CD4-positive, alpha-beta T cell (primary cell): ENCODE measurements at regions not wholly inside any gene's neighbourhood (a gene's known extent, or its start where the extent isn't known, plus 50 kb on each side); places are given as distances from the start of the nearest gene placed in this dataset.

Source experiments
- ATAC-seq: fragments of 200-7000 bp; cut with Tn5 transposase; one replicate; pipeline ENCODE4 v1.10.0; 2022; ENCODE audit warnings: mild to moderate bottlenecking; ENCODE audit not compliant: poor library complexity
- CTCF ChIA-PET: fragments of 350-600 bp; sonication (Branson Sonifier 250); formaldehyde crosslinking; loops from one replicate; lab custom pipeline; 2021; ENCODE audit warnings: antibody characterized with exemption, inconsistent platforms; lab: Charles Lee
- POLR2A ChIA-PET: fragments of 350-600 bp; sonication (Branson Sonifier 250); formaldehyde crosslinking; loops from one replicate; lab custom pipeline; 2021; ENCODE audit warnings: antibody characterized with exemption, inconsistent platforms; lab: Charles Lee
- DNase-seq, 14 experiments: peaks; one replicate each; pipeline ENCODE4 v3.0.0-alpha.2; 2013 to 2020; ENCODE audit warnings: mixed read lengths in 2 of 14
- H3K27ac ChIP-seq, 2 donors: one replicate each; pipeline versions ENCODE4 v1.5.1 to v1.7.0; 2013; ENCODE audit warnings: low read length in 2 of 2, low read depth in 1 of 2, mild to moderate bottlenecking in 1 of 2
- H3K27me3 ChIP-seq, 2 experiments: 1 replicate in 1 of 2; 2 replicates in 1 of 2; pipeline versions ENCODE4 v1.6.1 to v1.7.0; 2013; ENCODE audit warnings: low read length in 2 of 2, control low read depth in 1 of 2, mild to moderate bottlenecking in 1 of 2, moderate library complexity in 1 of 2; ENCODE audit not compliant: insufficient read depth in 2 of 2, control insufficient read depth in 1 of 2
- H3K36me3 ChIP-seq: one replicate; pipeline ENCODE4 v1.6.1; 2013; ENCODE audit warnings: low read length, control low read depth; ENCODE audit not compliant: insufficient read depth
- H3K4me1 ChIP-seq: one replicate; pipeline ENCODE4 v1.6.1; 2013; ENCODE audit warnings: low read length, control low read depth; ENCODE audit not compliant: insufficient read depth
- H3K4me3 ChIP-seq: one replicate; pipeline ENCODE4 v1.5.1; 2013; ENCODE audit warnings: mild to moderate bottlenecking, low read length, moderate library complexity
- H3K9me3 ChIP-seq, 2 experiments: 1 replicate in 1 of 2; 2 replicates in 1 of 2; pipeline versions ENCODE4 v1.6.1 to v1.7.0; 2013; ENCODE audit warnings: low read length in 2 of 2, mild to moderate bottlenecking in 2 of 2, control low read depth in 1 of 2, moderate library complexity in 1 of 2; ENCODE audit not compliant: control insufficient read depth in 1 of 2, insufficient read depth in 1 of 2
- H3K27ac Mint-ChIP-seq: one replicate; pipeline ENCODE4 v1.8.0; 2020; ENCODE audit warnings: mixed read lengths
- H3K27me3 Mint-ChIP-seq: one replicate; pipeline ENCODE4 v1.8.0; 2021; ENCODE audit warnings: mixed read lengths
- H3K36me3 Mint-ChIP-seq: one replicate; pipeline ENCODE4 v1.8.0; 2021; ENCODE audit warnings: low read depth, mixed read lengths
- H3K4me1 Mint-ChIP-seq: one replicate; pipeline ENCODE4 v1.8.0; 2021; ENCODE audit warnings: low read depth, mixed read lengths
- H3K4me3 Mint-ChIP-seq: one replicate; pipeline ENCODE4 v1.8.0; 2020; ENCODE audit warnings: mild to moderate bottlenecking, mixed read lengths
- H3K9me3 Mint-ChIP-seq: one replicate; pipeline ENCODE4 v1.8.0; 2020; ENCODE audit warnings: mixed read lengths
- intact Hi-C, 2 experiments: fragments of 100-400 bp; cut with DNase I in 1 of 2; cut with micrococcal nuclease in 1 of 2; formaldehyde crosslinking; loops; one replicate each; pipeline versions ENCODE4 v1.15.1 to v1.9.0; 2023 to 2025; cut with DNase I, micrococcal nuclease
- TF ChIP-seq, protein P1 (sequence below): fragments of 200-600 bp; IDR thresholded peaks from one replicate; pipeline ENCODE4 v1.8.0; 2022; ENCODE audit warnings: antibody characterized with exemption, mild to moderate bottlenecking

DNA sequence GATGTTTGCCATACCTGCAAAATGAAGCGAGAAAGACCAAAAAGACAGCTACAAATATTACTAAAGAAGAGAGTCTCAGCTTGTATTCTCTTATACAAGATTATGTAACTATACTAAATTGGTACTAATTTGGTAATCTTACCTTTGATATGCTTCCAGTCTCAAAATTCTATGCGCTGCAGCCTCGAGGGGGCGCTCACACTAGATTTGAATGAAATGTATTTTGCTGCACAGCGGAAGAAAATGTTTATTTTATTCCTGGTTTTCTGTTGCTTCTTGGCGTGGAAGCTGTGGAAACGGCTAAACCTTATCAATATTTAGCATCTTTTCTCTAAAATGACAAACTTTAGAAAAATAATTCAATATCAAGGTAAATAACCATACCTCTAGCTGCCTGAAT, 267.0 kb upstream of the NUDT12 start:
- ChIA-PET POLR2A (no interaction called here), CTCF (no interaction called here)
- H3K4me1 ChIP-seq, result no peaks in the 10 kb centered on the region
- H3K27ac ChIP-seq, result no peak overlapping the region
- Mint-ChIP-seq H3K36me3 (no peaks in the 10 kb centered on the region), H3K27me3 (no peaks in the 10 kb centered on the region), H3K4me3 (no peak overlapping the region), H3K9me3 (peaks cover 2% of the 10 kb centered on the region), H3K27ac (no peak overlapping the region), H3K4me1 (no peaks in the 10 kb centered on the region)
- H3K36me3 ChIP-seq, result no peaks in the 10 kb centered on the region
- DNase-seq (no peak), ATAC-seq (no peak)
- no peaks in the 10 kb centered on the region for H3K27me3 ChIP-seq
- no peak overlapping the region for H3K4me3 ChIP-seq
- TF ChIP-seq, protein P1, sequence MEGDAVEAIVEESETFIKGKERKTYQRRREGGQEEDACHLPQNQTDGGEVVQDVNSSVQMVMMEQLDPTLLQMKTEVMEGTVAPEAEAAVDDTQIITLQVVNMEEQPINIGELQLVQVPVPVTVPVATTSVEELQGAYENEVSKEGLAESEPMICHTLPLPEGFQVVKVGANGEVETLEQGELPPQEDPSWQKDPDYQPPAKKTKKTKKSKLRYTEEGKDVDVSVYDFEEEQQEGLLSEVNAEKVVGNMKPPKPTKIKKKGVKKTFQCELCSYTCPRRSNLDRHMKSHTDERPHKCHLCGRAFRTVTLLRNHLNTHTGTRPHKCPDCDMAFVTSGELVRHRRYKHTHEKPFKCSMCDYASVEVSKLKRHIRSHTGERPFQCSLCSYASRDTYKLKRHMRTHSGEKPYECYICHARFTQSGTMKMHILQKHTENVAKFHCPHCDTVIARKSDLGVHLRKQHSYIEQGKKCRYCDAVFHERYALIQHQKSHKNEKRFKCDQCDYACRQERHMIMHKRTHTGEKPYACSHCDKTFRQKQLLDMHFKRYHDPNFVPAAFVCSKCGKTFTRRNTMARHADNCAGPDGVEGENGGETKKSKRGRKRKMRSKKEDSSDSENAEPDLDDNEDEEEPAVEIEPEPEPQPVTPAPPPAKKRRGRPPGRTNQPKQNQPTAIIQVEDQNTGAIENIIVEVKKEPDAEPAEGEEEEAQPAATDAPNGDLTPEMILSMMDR, result no peak
- H3K9me3 ChIP-seq, result peaks cover 0 to 12% of the 10 kb centered on the region in 2 experiments
- intact Hi-C loops, result no loop called here

DNA sequence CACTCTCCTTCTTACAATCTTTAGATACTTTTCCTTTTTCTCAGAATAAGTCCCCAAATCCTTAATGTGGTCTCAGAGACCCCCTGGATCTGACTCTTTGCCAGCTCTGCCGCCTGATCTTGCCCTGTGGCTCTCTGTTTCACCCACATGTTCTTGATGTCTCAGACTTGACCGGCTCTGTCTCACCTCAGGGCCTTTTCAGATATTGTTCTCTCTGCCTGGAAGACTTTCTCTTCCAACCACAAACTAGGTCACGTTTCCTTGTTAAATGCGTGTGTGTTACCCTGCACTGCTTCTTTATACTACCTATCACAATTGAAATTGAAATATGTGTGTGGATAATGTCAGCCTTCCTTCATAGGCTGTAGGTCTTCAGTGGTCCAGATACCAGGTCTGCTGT, 265.4 kb upstream of the NUDT12 start:
- intact Hi-C loops, result no loop called here
- TF ChIP-seq, protein P1, result no peak
- Mint-ChIP-seq H3K36me3 (no peaks in the 10 kb centered on the region), H3K4me3 (no peak overlapping the region), H3K4me1 (no peaks in the 10 kb centered on the region), H3K27me3 (no peaks in the 10 kb centered on the region), H3K9me3 (peaks cover 2% of the 10 kb centered on the region), H3K27ac (no peak overlapping the region)
- H3K9me3 ChIP-seq, result peaks cover 0 to 9% of the 10 kb centered on the region in 2 experiments
- ChIA-PET POLR2A (no interaction called here), CTCF (no interaction called here)
- ATAC-seq, result no peak
- no peak overlapping the region for H3K27ac ChIP-seq
- no peaks in the 10 kb centered on the region for H3K36me3 ChIP-seq
- DNase-seq, result no peak
- no peaks in the 10 kb centered on the region for H3K27me3 ChIP-seq
- H3K4me3 ChIP-seq, result no peak overlapping the region
- no peaks in the 10 kb centered on the region for H3K4me1 ChIP-seq

DNA sequence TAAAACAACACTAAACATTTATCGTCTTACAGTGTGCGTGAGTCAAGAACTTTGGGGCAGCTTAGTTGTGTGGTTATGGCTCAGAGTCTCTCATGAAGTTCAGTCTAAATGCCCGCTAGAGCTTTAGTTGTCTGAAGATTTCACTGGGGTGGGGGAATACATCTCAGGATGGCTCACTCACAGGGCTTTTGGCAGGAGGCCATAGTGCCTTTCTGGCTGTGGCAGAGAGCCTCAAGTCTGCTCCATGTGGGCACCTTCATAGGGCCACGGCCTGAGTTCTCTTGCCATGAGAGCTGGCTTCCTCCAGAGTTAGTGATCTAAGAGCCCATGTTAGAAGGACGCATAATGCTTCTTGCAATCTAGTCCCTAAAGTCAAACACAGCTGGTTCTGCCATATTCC, 258.8 kb upstream of the NUDT12 start:
- no peaks in the 10 kb centered on the region for H3K4me1 ChIP-seq
- ChIA-PET CTCF (no interaction called here), POLR2A (no interaction called here)
- ATAC-seq, result no peak
- no peak overlapping the region for H3K4me3 ChIP-seq
- intact Hi-C loops, result no loop called here
- DNase-seq, result no peak
- H3K4me1 Mint-ChIP-seq, result no peaks in the 10 kb centered on the region
- no peaks in the 10 kb centered on the region for H3K36me3 Mint-ChIP-seq
- TF ChIP-seq, protein P1, result no peak
- H3K9me3 ChIP-seq, result peaks cover 0 to 4% of the 10 kb centered on the region in 2 experiments
- H3K27ac Mint-ChIP-seq, result no peak overlapping the region
- H3K4me3 Mint-ChIP-seq, result no peak overlapping the region
- H3K27me3 Mint-ChIP-seq, result no peaks in the 10 kb centered on the region
- no peaks in the 10 kb centered on the region for H3K36me3 ChIP-seq
- no peak overlapping the region for H3K27ac ChIP-seq
- H3K9me3 Mint-ChIP-seq, result peaks cover 3% of the 10 kb centered on the region
- no peaks in the 10 kb centered on the region for H3K27me3 ChIP-seq
